Astrocyte of the spinal cord (primary cell): ENCODE measurements at regions not wholly inside any gene's neighbourhood (a gene's known extent, or its start where the extent isn't known, plus 50 kb on each side); places are given as distances from the start of the nearest gene placed in this dataset.
A peak's percentile ranks its signal among the peaks of the same experiment; 100 is the strongest.
"Not testable (repeated sequence)": the region's sequence is repeated elsewhere in the genome, so short reads cannot be mapped to it uniquely, and the experiment has no call there.

Experiments used
- DNase-seq: peaks from one replicate; pipeline ENCODE4 v3.0.0; 2011; ENCODE audit warnings: low read depth, low spot score
- H3K4me3 ChIP-seq: 2 replicates; pipeline ENCODE4 v1.5.1; 2011; ENCODE audit warnings: low read depth, mild to moderate bottlenecking, low read length, moderate library complexity
- CTCF ChIP-seq: IDR thresholded peaks from 2 replicates; pipeline ENCODE4 v1.5.1; 2012; ENCODE audit warnings: low read depth, mild to moderate bottlenecking, low read length, inconsistent platforms
- in situ Hi-C: cut with HindIII; loops from 2 replicates; pipeline ENCODE4 v1.10.0; 2017; ENCODE audit warnings: low sequenced_read_pairs

GRCh38 chr5:97980291-97980690 is 793.2 kb upstream of the RGMB start:
- no peak overlapping the region for H3K4me3 ChIP-seq
- in situ Hi-C loops = no loop called here
- no peak for TF ChIP-seq CTCF
- DNase-seq = no peak

GRCh38 chr5:97986069-97986468 is 787.4 kb upstream of the RGMB start:
- DNase-seq = peak; percentile 31
- H3K4me3 ChIP-seq = no peak overlapping the region
- in situ Hi-C loops = no loop called here
- TF ChIP-seq CTCF = no peak

GRCh38 chr5:97991236-97991635 is 782.2 kb upstream of the RGMB start:
- in situ Hi-C loops = no loop called here
- DNase-seq = no peak
- H3K4me3 ChIP-seq = no peak overlapping the region
- no peak for TF ChIP-seq CTCF

- in situ Hi-C loops = no loop called here
- no peak for DNase-seq
- TF ChIP-seq CTCF = no peak
- H3K4me3 ChIP-seq = no peak overlapping the region
Measured at GRCh38 chr5:97998941-97999340, 774.5 kb upstream of the RGMB start.

- no peak for DNase-seq
- no peak overlapping the region for H3K4me3 ChIP-seq
- in situ Hi-C loops = no loop called here
- no peak for TF ChIP-seq CTCF
Measured at GRCh38 chr5:98004463-98004862, 769.0 kb upstream of the RGMB start.

GRCh38 chr5:98016771-98017170 is 756.7 kb upstream of the RGMB start:
- no peak for DNase-seq
- in situ Hi-C loops = no loop called here
- H3K4me3 ChIP-seq = no peak overlapping the region
- no peak for TF ChIP-seq CTCF

- H3K4me3 ChIP-seq, in situ Hi-C loops, DNase-seq: not testable (repeated sequence)
Measured at GRCh38 chr5:98030273-98030672, 743.2 kb upstream of the RGMB start.

GRCh38 chr5:98031036-98031435 is 742.4 kb upstream of the RGMB start:
- in situ Hi-C loops = not testable (repeated sequence)

More at GRCh38 chr5:98031036-98031435, 742.4 kb upstream of the RGMB start:
- H3K4me3 ChIP-seq = not testable (repeated sequence)
- DNase-seq = peak; percentile 7
